ENCODE measurements at regions not wholly inside any gene's neighbourhood (a gene's known extent, or its start where the extent isn't known, plus 50 kb on each side); places are given as distances from the start of the nearest gene placed in this dataset.

- Histone ChIP-seq H3K27ac (no peak overlapping the region), H3K4me1 (no peaks in the 10 kb centered on the region), H3K4me3 (no peak overlapping the region), H3K36me3 (no peaks in the 10 kb centered on the region), H3K9me3 (no peaks in the 10 kb centered on the region), H3K27me3 (no peaks in the 10 kb centered on the region)
- intact Hi-C loops (cut with DNase I): no loop called here
- DNase-seq: no peak
- no peak for TF ChIP-seq CTCF (IDR thresholded peaks at IDR 0.05)
- no peak for ATAC-seq
Measured at GRCh38 chr18:75121266-75121665, 87.7 kb downstream of the PTGR3 start.

DNA sequence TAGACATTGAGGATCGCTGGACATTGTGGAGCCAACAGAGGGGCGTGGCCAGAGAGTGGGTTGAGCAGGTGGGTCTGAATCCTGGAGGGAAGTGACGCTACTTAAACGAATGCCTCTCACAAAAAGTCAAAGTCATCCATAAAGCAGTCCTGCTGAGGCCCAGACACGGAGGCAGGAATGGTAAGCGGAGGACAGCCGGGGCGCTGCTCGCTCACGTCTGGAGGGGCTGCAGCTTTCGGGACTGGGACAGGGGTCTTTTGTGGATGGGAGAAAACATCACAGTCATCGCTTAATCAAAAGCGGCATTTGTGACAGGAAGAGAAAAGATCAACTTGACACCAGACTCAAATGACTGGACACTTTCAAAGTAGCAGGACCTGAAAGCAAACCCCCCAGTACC is 88.4 kb downstream of the PTGR3 start:
- TF ChIP-seq CTCF (IDR thresholded peaks at IDR 0.05): no peak
- no peak for DNase-seq
- Histone ChIP-seq H3K27ac (no peak overlapping the region), H3K4me1 (no peaks in the 10 kb centered on the region), H3K36me3 (no peaks in the 10 kb centered on the region), H3K9me3 (no peaks in the 10 kb centered on the region), H3K27me3 (no peaks in the 10 kb centered on the region), H3K4me3 (no peak overlapping the region)
- intact Hi-C loops (cut with DNase I): no loop called here
- ATAC-seq: no peak

DNA sequence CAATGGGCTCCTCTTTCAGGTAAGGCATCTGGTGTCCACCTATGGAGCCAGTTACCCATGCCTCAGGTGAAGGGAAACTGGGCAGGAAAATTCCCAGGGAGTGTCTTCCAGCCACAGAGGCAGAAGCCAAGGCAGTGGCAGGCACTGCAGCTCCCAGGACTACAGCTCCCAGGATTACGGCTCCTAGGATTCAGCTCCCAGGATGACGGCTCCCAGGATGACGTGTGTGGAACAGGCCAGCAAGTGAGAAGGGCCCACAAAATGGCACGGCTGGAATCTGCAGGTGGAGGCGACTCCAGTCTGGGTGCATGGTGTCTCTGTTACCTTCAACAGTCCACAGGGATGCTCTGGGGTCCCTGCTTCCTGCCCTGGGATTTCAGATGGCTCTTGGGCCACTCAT is 92.1 kb downstream of the PTGR3 start:
- H3K4me3 ChIP-seq: no peak overlapping the region
- no peaks in the 10 kb centered on the region for H3K9me3 ChIP-seq
- no peaks in the 10 kb centered on the region for H3K4me1 ChIP-seq
- intact Hi-C loops (cut with DNase I): no loop called here
- no peak overlapping the region for H3K27ac ChIP-seq
- H3K27me3 ChIP-seq: no peaks in the 10 kb centered on the region
- DNase-seq: no peak
- TF ChIP-seq CTCF (IDR thresholded peaks at IDR 0.05): no peak
- ATAC-seq: no peak
- H3K36me3 ChIP-seq: no peaks in the 10 kb centered on the region

DNA sequence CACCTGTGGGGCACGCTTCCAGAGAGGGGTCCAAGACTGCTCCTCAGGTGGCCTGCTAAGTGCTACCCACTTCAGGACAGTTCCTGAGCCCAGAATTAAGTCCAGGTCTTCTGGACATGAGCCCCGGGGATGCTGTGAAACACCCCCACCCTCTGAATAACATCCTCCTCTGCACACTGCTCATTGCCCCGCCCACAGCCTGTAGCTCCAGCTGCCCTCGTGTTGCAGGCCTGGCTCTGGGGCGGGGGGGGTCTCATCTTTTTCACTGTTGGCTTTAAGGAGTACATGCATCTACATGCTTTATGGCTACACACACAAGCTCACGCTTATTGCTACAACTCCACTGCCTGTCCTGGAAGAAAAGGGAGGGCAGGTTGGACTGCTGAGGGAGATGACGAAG is 92.8 kb downstream of the PTGR3 start:
- Histone ChIP-seq H3K9me3 (no peaks in the 10 kb centered on the region), H3K36me3 (no peaks in the 10 kb centered on the region), H3K27ac (no peak overlapping the region), H3K4me3 (no peak overlapping the region), H3K27me3 (no peaks in the 10 kb centered on the region), H3K4me1 (no peaks in the 10 kb centered on the region)
- ATAC-seq (no peak), DNase-seq (no peak)
- TF ChIP-seq CTCF (IDR thresholded peaks at IDR 0.05): no peak
- intact Hi-C loops (cut with DNase I): no loop called here

GRCh38 chr18:75115514-75115913 is 93.4 kb downstream of the PTGR3 start:
- TF ChIP-seq CTCF (IDR thresholded peaks at IDR 0.05): no peak
- no peaks in the 10 kb centered on the region for H3K36me3 ChIP-seq
- no peaks in the 10 kb centered on the region for H3K4me1 ChIP-seq

More at GRCh38 chr18:75115514-75115913, 93.4 kb downstream of the PTGR3 start:
- Histone ChIP-seq H3K4me3 (no peak overlapping the region), H3K27ac (no peak overlapping the region), H3K9me3 (no peaks in the 10 kb centered on the region), H3K27me3 (no peaks in the 10 kb centered on the region)
- ATAC-seq: no peak
- intact Hi-C loops (cut with DNase I): no loop called here
- DNase-seq: no peak
